Muscle of leg (tissue), 3 donors: ENCODE measurements at regions not wholly inside any gene's neighbourhood (a gene's known extent, or its start where the extent isn't known, plus 50 kb on each side); places are given as distances from the start of the nearest gene placed in this dataset.
A peak's percentile ranks its signal among the peaks of the same experiment; 100 is the strongest.

Experiments used
- DNase-seq: peaks from one replicate; pipeline ENCODE4 v3.0.0; 2013
- H3K27ac ChIP-seq: one replicate; pipeline ENCODE4 v1.5.1; 2013; ENCODE audit warnings: mild to moderate bottlenecking, low read length, control low read depth
- H3K27me3 ChIP-seq: one replicate; pipeline ENCODE4 v1.6.1; 2013; ENCODE audit warnings: low read length; ENCODE audit not compliant: control insufficient read depth, insufficient read depth
- H3K36me3 ChIP-seq: one replicate; pipeline ENCODE4 v1.6.1; 2013; ENCODE audit warnings: low read length; ENCODE audit not compliant: control insufficient read depth, insufficient read depth
- H3K4me1 ChIP-seq: one replicate; pipeline ENCODE4 v1.6.1; 2013; ENCODE audit warnings: low read length; ENCODE audit not compliant: control insufficient read depth, insufficient read depth
- H3K4me3 ChIP-seq: one replicate; pipeline ENCODE4 v1.5.1; 2013; ENCODE audit warnings: low read length, control low read depth
- H3K9me3 ChIP-seq: replicated peaks from 2 replicates; pipeline ENCODE4 v1.6.1; 2013; ENCODE audit warnings: low read depth, low read length; ENCODE audit not compliant: control insufficient read depth
- WGBS: methylation state at CpG from one replicate; pipeline ENCODE4 v1.1.5; 2013; ENCODE audit warnings: missing lambda C conversion rate; ENCODE audit not compliant: insufficient coverage; 5-methylcytosine and 5-hydroxymethylcytosine counted together

DNA sequence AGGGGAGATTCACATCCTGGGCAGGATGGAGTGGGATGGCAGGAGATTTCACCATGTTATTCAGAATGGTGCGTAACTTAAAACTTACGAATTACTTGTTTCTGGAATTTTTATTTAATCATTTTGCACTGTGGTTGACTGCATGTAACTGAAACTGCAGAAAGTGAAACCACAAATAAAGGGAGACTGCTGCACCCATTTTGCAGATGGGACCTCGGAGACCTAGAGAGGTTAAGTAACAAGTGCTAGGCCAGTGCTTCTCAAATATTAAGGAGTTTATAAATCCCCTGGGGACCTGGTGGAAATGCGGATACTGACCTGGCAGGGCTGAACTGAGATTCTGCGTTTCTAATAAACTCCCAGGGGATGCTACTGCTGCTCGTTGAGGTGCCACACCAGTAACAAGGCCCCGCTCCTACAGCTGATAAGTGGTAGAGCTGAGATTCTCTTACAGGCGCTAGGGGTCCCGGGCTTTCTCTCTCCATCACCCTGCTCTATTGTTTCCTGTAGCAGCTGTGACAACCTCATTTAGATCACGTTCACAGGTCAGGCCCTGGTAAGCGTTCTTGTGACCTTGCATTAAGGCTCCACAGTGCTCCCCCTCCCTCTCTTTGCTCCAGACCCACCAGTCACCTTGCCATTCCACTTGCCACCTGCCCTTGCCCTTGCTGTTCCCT, 167.1 kb upstream of the CDH13 start:
- Histone ChIP-seq H3K36me3 (no peaks in the 10 kb centered on the region), H3K27ac (no peak overlapping the region), H3K4me1 (no peaks in the 10 kb centered on the region), H3K4me3 (no peak overlapping the region), H3K9me3 (no peaks in the 10 kb centered on the region), H3K27me3 (no peaks in the 10 kb centered on the region)
- WGBS = 40% methylated on average over 5 of the region's 11 CpGs
- DNase-seq = no peak

DNA sequence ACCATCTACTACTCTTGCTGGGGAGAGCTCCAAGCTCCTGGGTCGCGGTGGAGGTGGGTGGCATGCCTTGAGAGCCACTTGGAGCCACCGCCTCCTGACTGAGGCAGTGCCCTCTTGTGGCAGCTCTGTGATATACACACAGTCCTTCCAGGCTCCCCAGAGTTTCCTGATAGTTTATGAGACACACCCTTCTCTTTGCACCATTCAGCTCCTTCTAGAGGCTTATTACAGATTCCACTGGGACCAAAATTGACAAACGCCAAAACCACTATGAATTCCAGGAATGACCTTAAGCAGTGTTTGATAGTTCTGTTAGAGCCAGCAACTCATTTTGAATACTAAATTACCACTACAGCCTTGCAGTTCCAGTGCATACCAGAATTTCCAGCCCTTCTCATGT, 170.1 kb upstream of the CDH13 start:
- H3K27ac ChIP-seq = no peak overlapping the region
- no peaks in the 10 kb centered on the region for H3K9me3 ChIP-seq
- H3K36me3 ChIP-seq = no peaks in the 10 kb centered on the region
- H3K4me1 ChIP-seq = no peaks in the 10 kb centered on the region
- H3K4me3 ChIP-seq = no peak overlapping the region
- peaks cover 2% of the 10 kb centered on the region for H3K27me3 ChIP-seq
- DNase-seq = peak; percentile 83
- no CpG with 5 or more reads among the region's 4 CpGs for WGBS

DNA sequence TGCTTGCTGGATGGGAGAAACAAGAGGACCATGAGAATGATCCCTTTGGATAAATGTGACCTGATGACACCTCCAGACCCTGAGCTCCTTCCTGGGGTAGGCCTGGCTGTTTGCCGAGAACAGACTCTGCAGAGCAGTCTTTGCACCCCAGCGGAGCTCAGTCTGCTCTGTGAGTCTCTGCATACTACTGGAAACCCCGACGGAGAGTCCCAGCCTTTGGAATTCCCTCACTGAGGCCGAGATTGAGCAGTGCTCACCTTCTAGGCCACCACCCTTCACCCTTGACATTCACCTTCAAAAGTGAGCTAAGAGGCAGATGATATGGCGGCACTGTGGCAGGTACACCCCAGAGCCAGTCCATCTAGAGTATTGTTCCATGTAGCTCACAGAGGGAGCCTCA, 172.2 kb upstream of the CDH13 start:
- no peak overlapping the region for H3K4me3 ChIP-seq
- H3K36me3 ChIP-seq = no peaks in the 10 kb centered on the region
- H3K27me3 ChIP-seq = peaks cover 2% of the 10 kb centered on the region
- H3K9me3 ChIP-seq = no peaks in the 10 kb centered on the region
- no peak overlapping the region for H3K27ac ChIP-seq
- WGBS = 87% methylated on average over 6 of the region's 6 CpGs
- H3K4me1 ChIP-seq = no peaks in the 10 kb centered on the region
- no peak for DNase-seq

DNA sequence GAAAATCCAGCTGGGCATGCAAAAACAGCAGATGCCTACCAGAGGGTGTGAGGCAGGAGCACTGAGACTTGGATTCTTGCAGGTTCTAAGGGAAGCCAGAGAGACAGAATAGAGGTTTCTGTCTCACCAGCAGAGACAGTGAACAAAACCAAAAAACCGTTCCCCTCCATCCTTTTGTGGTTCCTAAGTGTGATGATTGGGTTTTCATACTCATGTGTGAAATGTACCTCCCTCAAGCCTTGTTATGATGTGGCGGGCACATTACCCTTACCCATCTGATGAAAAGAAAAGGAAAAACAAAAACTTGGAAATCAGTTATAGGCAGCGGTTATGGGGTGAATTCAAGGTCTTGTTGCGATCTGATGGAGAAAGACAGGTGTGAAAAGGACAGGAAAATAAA, 172.6 kb upstream of the CDH13 start:
- Histone ChIP-seq H3K27me3 (peaks cover 2% of the 10 kb centered on the region), H3K4me1 (no peaks in the 10 kb centered on the region), H3K4me3 (no peak overlapping the region), H3K9me3 (no peaks in the 10 kb centered on the region), H3K36me3 (no peaks in the 10 kb centered on the region), H3K27ac (no peak overlapping the region)
- WGBS = 92% methylated on average over 2 of the region's 4 CpGs
- DNase-seq = no peak

DNA sequence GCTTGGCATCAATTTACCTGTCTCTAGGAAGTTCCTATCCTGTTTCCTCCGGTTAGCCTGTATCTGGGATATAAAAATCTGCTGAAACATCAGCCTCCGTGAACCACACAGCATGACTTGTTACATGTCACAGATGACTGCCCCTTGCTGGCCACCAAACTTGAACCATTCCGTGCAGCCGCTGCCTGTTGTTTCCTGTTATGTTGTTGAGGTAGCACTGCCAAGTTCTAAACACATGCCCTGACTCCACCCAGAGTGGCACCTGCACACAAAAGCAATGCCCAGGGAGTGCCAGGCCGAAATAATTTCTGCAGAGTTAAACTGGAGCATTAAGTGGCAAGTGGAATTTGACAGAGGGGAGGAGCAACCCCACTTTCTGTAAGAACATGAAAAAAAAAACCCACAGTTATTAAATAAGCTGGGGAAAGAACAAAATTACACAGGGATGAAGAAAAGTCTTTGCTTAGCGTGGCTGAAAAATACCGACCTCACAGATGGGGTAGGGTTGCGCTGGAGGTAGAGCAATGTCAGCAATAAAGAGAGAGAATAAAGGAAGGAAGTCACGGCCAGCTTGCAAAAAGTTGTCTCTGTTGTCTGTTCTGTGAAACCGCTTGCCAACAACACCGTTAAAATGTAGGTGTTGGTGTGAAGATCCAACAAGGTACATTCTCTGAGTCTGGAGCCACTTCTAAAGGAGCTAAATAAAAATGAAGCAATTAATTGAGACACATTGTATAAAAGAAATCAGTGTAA, 174.6 kb upstream of the CDH13 start:
- no peak for DNase-seq
- Histone ChIP-seq H3K27me3 (peaks cover 2% of the 10 kb centered on the region), H3K36me3 (no peaks in the 10 kb centered on the region), H3K9me3 (no peaks in the 10 kb centered on the region), H3K4me3 (no peak overlapping the region), H3K27ac (no peak overlapping the region), H3K4me1 (no peaks in the 10 kb centered on the region)
- WGBS = 86% methylated on average over 10 of the region's 11 CpGs

DNA sequence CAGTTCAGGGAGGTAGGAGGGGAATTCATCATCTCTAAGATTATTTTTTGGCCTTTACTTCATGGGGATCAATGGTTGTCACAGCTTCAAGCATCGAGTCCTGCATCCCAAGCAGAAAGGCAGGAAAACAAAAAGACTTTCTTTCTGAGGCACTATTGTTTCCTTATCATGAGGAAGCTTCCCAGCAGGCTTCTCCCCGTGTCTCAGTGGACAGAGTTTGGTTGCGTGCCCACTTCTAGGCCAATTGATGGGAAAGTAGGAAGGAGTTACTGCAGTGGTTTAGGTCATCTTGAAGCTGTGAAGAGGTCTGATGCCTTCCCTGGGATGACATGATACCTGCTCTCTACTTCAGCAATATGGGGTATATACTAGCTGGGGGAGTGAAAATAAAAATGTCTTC, 175.3 kb upstream of the CDH13 start:
- H3K9me3 ChIP-seq = no peaks in the 10 kb centered on the region
- WGBS = 46% methylated on average over 2 of the region's 3 CpGs

DNA sequence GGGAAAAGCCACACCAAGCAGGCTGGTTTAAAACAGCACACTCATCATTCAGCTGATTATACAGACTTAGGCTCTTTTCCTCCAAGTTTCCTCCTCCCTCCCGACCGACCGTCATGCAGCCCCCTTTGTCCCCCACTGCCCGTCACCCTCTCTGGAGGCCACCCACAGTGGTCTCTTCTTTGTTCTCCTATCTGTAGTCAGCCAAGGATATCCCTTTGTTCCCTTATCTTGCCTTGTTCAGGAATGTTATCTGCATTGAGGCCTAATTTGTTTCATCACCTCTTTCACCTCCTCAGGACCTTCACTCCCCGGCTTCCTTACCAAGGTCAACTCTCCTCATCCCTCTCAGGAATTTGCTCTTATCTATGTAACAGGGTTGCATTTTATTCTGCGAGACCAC, 186.4 kb upstream of the CDH13 start:
- no peak for DNase-seq
- Histone ChIP-seq H3K9me3 (no peaks in the 10 kb centered on the region), H3K36me3 (no peaks in the 10 kb centered on the region), H3K27me3 (peaks cover 5% of the 10 kb centered on the region), H3K27ac (no peak overlapping the region), H3K4me3 (no peak overlapping the region), H3K4me1 (no peaks in the 10 kb centered on the region)
- 75% methylated on average over 6 of the region's 6 CpGs for WGBS

More for the DNA sequence above, 175.3 kb upstream of the CDH13 start:
- DNase-seq = no peak
- Histone ChIP-seq H3K36me3 (no peaks in the 10 kb centered on the region), H3K27me3 (peaks cover 2% of the 10 kb centered on the region), H3K27ac (no peak overlapping the region), H3K4me1 (no peaks in the 10 kb centered on the region), H3K4me3 (no peak overlapping the region)

DNA sequence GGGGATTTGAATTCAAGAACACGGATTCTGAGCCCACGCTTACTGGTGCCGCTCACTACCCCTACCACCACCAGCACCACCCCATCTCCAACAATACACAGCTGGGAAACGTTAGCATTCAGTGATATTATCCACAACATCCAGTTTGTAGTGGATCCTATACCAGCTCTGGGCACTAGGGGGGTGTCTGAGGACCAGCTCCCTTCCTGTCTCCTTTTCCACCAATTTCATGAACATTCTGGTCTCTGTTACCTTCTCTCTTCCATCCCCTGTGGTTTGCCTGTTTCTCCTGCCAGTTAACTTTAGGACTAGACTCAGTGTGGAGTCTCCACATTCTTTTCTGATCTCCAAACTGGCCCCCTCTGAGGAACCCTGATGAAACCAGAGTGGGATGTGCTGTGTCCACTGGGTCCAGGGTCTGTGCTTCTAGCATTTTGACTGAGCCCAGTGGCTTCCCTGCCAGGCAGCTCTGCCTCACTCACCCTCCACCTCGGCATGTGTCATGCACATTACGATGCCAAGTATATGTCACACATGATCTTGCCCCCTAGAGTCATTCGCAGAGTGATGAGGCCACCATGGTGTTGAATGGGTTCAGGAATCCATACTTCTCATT, 187.0 kb upstream of the CDH13 start:
- Histone ChIP-seq H3K27me3 (peaks cover 5% of the 10 kb centered on the region), H3K27ac (no peak overlapping the region), H3K36me3 (no peaks in the 10 kb centered on the region), H3K9me3 (no peaks in the 10 kb centered on the region), H3K4me3 (no peak overlapping the region), H3K4me1 (no peaks in the 10 kb centered on the region)
- WGBS = 64% methylated on average over 3 of the region's 7 CpGs
- no peak for DNase-seq

DNA sequence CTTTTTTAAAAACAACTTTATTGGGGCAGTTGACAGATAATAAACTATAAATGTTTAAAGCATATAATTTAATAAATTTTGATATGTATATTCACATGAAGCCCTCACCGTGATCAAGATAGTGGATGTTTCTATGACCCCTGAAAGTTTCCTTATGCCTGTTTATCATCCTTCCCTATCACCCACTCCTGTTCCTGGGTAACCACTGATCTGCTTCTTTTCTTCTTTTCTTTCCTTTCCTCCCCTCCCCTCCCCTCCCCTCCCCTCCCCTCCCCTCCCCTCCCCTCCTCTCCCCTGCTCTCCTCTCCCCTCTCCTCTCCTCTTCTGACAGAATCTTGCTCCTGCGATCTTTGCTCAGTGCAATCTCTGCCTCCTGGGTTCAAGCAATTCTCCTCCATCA, 193.7 kb upstream of the CDH13 start:
- WGBS = no CpG with 5 or more reads among the region's 2 CpGs
- DNase-seq = no peak

DNA sequence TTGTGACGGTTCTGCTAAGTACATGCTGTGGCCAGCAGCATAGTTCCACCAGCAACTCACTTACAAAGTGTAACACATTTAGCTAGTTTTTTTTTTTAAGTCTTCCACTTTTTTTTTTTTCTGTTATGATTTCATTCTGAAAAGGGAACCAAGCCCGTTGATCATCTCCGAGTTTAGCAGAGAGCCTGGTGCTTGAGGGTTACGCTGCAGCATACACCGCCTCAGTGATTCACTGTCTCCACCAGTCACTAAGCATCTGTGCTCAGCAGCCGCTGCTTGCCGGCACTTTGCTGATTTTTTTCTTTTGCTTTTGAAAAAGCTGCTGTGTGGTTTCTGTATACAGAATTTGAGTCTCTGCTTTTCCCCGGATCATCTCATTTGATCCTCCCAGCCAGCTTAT, 194.5 kb upstream of the CDH13 start:
- H3K9me3 ChIP-seq = no peaks in the 10 kb centered on the region
- 60% methylated on average over 3 of the region's 8 CpGs for WGBS
- peaks cover 3% of the 10 kb centered on the region for H3K27me3 ChIP-seq
- H3K4me1 ChIP-seq = no peaks in the 10 kb centered on the region
- DNase-seq = peak; percentile 7
- H3K27ac ChIP-seq = no peak overlapping the region
- H3K36me3 ChIP-seq = no peaks in the 10 kb centered on the region
- H3K4me3 ChIP-seq = no peak overlapping the region

More for the DNA sequence above, 193.7 kb upstream of the CDH13 start:
- H3K4me1 ChIP-seq = no peaks in the 10 kb centered on the region
- H3K9me3 ChIP-seq = no peaks in the 10 kb centered on the region
- no peaks in the 10 kb centered on the region for H3K36me3 ChIP-seq
- peaks cover 3% of the 10 kb centered on the region for H3K27me3 ChIP-seq
- H3K4me3 ChIP-seq = no peak overlapping the region
- H3K27ac ChIP-seq = no peak overlapping the region
